ENCODE measurements at regions not wholly inside any gene's neighbourhood (a gene's known extent, or its start where the extent isn't known, plus 50 kb on each side); places are given as distances from the start of the nearest gene placed in this dataset.

DNA sequence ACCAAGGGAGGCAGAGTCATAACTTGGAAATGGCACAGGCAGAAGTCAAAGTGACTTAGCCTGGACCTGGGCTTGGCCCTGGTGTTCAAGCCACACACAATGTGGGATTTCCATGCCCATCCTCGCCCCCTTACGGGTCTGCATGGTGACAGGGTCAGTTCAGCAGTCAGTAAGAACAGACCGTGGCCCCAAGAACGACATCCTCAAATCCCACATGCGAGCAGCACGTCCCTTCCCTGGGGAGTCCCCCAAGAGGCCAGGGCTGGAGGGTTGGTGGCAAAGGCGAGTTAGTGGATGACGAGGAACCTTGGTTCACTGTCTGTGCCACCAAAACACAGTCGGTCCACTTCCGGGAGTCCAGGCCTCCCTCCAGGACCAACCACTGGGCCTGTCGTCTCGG lies 93.3 kb upstream of the MGMT start:
- Histone ChIP-seq H3K9me3 (replicated peaks; ENCODE audit: control insufficient read depth, insufficient read depth, low read length) (no peaks in the 10 kb centered on the region), H3K36me3 (ENCODE audit: control insufficient read depth in 2 of 2, extremely low read depth in 1 of 2, insufficient read depth in 2 of 2, low read length in 2 of 2) (no peaks in the 10 kb centered on the region), H4K20me1 (replicated peaks; ENCODE audit: control insufficient read depth, extremely low read depth, insufficient read depth, low read length) (no peaks in the 10 kb centered on the region), H2AFZ (ENCODE audit: low read depth, low read length) (no peak overlapping the region), H3K27ac (ENCODE audit: insufficient read depth, low read depth, low read length) (no peak overlapping the region), H3K9ac (replicated peaks; ENCODE audit: extremely low read depth, insufficient read depth, low read length) (no peak overlapping the region), H3K27me3 (ENCODE audit: control insufficient read depth in 2 of 2, insufficient read depth in 2 of 2, low read length in 2 of 2) (no peaks in the 10 kb centered on the region), H3K4me2 (ENCODE audit: insufficient read depth, low read length) (no peak overlapping the region), H3K9me1 (replicated peaks; ENCODE audit: control insufficient read depth, extremely low read depth, insufficient read depth, low read length) (no peaks in the 10 kb centered on the region), H3K79me2 (ENCODE audit: control insufficient read depth, insufficient read depth, low read length) (no peaks in the 10 kb centered on the region), H3K4me1 (ENCODE audit: control insufficient read depth, extremely low read depth, insufficient read depth, low read length) (no peaks in the 10 kb centered on the region), H3K4me3 (replicated peaks in 1 of 3; ENCODE audit: insufficient read depth in 1 of 3, low read depth in 1 of 3, low read length in 3 of 3) (no peak overlapping the region)
- DNase-seq (ENCODE audit: low read depth, low spot score) (no peak), FAIRE-seq (no peak)
- TF ChIP-seq POLR2A (IDR thresholded peaks at IDR 0.05; ENCODE audit: low read depth, low read length) = no peak
- TF ChIP-seq JUN (IDR thresholded peaks at IDR 0.05; ENCODE audit: borderline replicate concordance, insufficient read depth, insufficient read length, low read depth) = no peak
- no peak for TF ChIP-seq POLR2AphosphoS5 (IDR thresholded peaks at IDR 0.05; ENCODE audit: insufficient read depth, low read depth, low read length)
- TF ChIP-seq GATA2 (IDR thresholded peaks at IDR 0.05; ENCODE audit: insufficient read depth, insufficient read length, low read depth, low read length) = no peak
- TF ChIP-seq, protein P1, sequence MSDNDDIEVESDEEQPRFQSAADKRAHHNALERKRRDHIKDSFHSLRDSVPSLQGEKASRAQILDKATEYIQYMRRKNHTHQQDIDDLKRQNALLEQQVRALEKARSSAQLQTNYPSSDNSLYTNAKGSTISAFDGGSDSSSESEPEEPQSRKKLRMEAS (IDR thresholded peaks at IDR 0.05; ENCODE audit: insufficient read depth, insufficient read length) = no peak
- TF ChIP-seq, protein P2, sequence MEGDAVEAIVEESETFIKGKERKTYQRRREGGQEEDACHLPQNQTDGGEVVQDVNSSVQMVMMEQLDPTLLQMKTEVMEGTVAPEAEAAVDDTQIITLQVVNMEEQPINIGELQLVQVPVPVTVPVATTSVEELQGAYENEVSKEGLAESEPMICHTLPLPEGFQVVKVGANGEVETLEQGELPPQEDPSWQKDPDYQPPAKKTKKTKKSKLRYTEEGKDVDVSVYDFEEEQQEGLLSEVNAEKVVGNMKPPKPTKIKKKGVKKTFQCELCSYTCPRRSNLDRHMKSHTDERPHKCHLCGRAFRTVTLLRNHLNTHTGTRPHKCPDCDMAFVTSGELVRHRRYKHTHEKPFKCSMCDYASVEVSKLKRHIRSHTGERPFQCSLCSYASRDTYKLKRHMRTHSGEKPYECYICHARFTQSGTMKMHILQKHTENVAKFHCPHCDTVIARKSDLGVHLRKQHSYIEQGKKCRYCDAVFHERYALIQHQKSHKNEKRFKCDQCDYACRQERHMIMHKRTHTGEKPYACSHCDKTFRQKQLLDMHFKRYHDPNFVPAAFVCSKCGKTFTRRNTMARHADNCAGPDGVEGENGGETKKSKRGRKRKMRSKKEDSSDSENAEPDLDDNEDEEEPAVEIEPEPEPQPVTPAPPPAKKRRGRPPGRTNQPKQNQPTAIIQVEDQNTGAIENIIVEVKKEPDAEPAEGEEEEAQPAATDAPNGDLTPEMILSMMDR (IDR thresholded peaks at IDR 0.05; ENCODE audit: extremely low read depth in 1 of 2, insufficient read depth in 1 of 2, low read depth in 1 of 2, low read length in 2 of 2) = no peak
- TF ChIP-seq FOS (IDR thresholded peaks at IDR 0.05; ENCODE audit: borderline replicate concordance, insufficient read depth, low read length) = no peak
- no peak for TF ChIP-seq MYC (IDR thresholded peaks at IDR 0.05; ENCODE audit: low read depth, low read length)
- ChIA-PET POLR2A (no interaction called here), CTCF (no interaction called here)
- intact Hi-C loops (cut with micrococcal nuclease) = no loop called here
- BruUV-seq (replicated peaks) = no TSS peak
- dilution Hi-C loops (cut with MboI; ENCODE audit: extremely low pct_ligation_motif_present, low sequenced_read_pairs) = no loop called here
